ENCODE measurements at regions not wholly inside any gene's neighbourhood (a gene's known extent, or its start where the extent isn't known, plus 50 kb on each side); places are given as distances from the start of the nearest gene placed in this dataset.

GRCh38 chr7:10688544-10688943 lies 285.1 kb upstream of the PHF14 start:
- H3K4me3 Mint-ChIP-seq, result no peak overlapping the region
- no peaks in the 10 kb centered on the region for H3K4me1 Mint-ChIP-seq (ENCODE audit: low read depth)
- no peaks in the 10 kb centered on the region for H3K9me3 Mint-ChIP-seq
- H3K36me3 Mint-ChIP-seq (ENCODE audit: low read depth), result no peaks in the 10 kb centered on the region
- no peak for DNase-seq (ENCODE audit: low spot score)
- no peak overlapping the region for H3K27ac Mint-ChIP-seq
- peaks cover 2% of the 10 kb centered on the region for H3K27me3 Mint-ChIP-seq (ENCODE audit: low read depth)

DNA sequence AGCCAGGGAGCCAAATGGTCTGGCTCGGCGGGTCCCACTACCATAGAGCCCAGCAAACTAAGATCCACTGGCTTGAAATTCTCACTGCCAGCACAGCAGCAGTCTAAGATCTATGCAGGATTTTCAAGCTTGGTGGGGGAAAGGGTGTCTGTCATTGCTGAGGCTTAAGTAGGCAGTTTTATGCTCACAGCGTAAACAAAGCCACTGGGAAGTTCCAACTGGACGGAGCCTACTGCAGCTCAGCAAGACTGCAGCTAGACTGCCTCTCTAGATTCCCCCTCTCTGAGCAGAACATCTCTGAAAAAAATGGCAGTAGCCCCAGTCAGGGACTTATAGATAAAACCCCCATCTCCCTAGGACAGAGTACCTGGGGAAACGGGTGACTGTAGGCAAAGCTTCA lies 277.6 kb upstream of the PHF14 start:
- no peaks in the 10 kb centered on the region for H3K36me3 Mint-ChIP-seq (ENCODE audit: low read depth)
- H3K4me1 Mint-ChIP-seq (ENCODE audit: low read depth), result no peaks in the 10 kb centered on the region
- H3K4me3 Mint-ChIP-seq, result no peak overlapping the region
- peaks cover 2% of the 10 kb centered on the region for H3K9me3 Mint-ChIP-seq
- no peak for DNase-seq (ENCODE audit: low spot score)
- no peaks in the 10 kb centered on the region for H3K27me3 Mint-ChIP-seq (ENCODE audit: low read depth)
- H3K27ac Mint-ChIP-seq, result no peak overlapping the region

DNA sequence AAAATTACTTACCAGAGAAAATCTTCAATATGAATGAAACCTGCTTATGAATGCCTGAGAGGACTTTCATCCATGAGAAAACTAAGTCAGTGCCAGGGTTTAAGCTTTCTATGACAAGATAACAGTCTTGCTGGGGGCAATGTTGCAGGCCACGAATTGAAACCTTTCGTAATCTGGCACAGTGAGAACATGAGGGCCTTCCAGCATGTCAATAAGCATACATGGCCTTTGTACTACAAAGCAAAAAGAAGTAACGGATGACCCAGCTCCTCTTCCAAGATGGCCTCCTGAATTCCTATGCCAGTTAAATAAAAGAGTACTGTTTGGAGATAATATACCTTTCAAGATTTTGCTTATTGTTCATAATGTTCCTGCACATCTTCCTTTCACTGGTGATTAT lies 270.6 kb upstream of the PHF14 start:
- Mint-ChIP-seq H3K27me3 (ENCODE audit: low read depth) (no peaks in the 10 kb centered on the region), H3K27ac (no peak overlapping the region), H3K4me1 (ENCODE audit: low read depth) (no peaks in the 10 kb centered on the region), H3K9me3 (peaks cover 3% of the 10 kb centered on the region), H3K4me3 (no peak overlapping the region), H3K36me3 (ENCODE audit: low read depth) (no peaks in the 10 kb centered on the region)
- DNase-seq (ENCODE audit: low spot score), result no peak

GRCh38 chr7:10703981-10704380 lies 269.7 kb upstream of the PHF14 start:
- no peak for DNase-seq (ENCODE audit: low spot score)
- H3K9me3 Mint-ChIP-seq, result peaks cover 3% of the 10 kb centered on the region
- no peak overlapping the region for H3K4me3 Mint-ChIP-seq
- H3K4me1 Mint-ChIP-seq (ENCODE audit: low read depth), result no peaks in the 10 kb centered on the region
- H3K36me3 Mint-ChIP-seq (ENCODE audit: low read depth), result no peaks in the 10 kb centered on the region
- H3K27ac Mint-ChIP-seq, result no peak overlapping the region
- H3K27me3 Mint-ChIP-seq (ENCODE audit: low read depth), result no peaks in the 10 kb centered on the region

GRCh38 chr7:10704653-10705052 lies 269.0 kb upstream of the PHF14 start:
- Mint-ChIP-seq H3K36me3 (ENCODE audit: low read depth) (no peaks in the 10 kb centered on the region), H3K27ac (no peak overlapping the region), H3K27me3 (ENCODE audit: low read depth) (no peaks in the 10 kb centered on the region)

GRCh38 chr7:10706875-10707493 lies 266.7 kb upstream of the PHF14 start:
- Mint-ChIP-seq H3K27me3 (ENCODE audit: low read depth) (no peaks in the 10 kb centered on the region), H3K27ac (no peak overlapping the region), H3K9me3 (no peaks in the 10 kb centered on the region), H3K4me1 (ENCODE audit: low read depth) (no peaks in the 10 kb centered on the region), H3K4me3 (no peak overlapping the region), H3K36me3 (ENCODE audit: low read depth) (no peaks in the 10 kb centered on the region)
- DNase-seq (ENCODE audit: low spot score), result no peak

More at GRCh38 chr7:10704653-10705052, 269.0 kb upstream of the PHF14 start:
- Mint-ChIP-seq H3K9me3 (peaks cover 3% of the 10 kb centered on the region), H3K4me1 (ENCODE audit: low read depth) (no peaks in the 10 kb centered on the region), H3K4me3 (no peak overlapping the region)
- DNase-seq (ENCODE audit: low spot score), result no peak

DNA sequence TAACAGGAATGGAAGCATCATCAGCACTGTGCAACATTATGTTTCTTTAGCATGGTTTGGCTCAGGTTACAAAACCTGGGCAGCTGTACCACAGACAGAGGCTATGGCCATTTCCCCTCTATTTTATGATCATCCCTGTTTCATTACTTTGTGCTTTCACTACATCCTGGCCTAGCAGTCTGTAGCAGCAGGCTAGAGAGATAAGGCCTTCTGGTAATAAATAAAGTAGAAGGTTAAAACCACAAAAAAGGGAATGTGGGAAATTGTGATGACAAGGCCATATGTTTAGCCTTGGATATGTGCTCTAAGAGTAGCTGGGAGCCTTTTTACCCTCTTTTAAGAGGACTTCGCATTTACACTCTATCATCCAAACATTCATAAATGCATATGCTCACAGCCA lies 266.2 kb upstream of the PHF14 start:
- no peaks in the 10 kb centered on the region for H3K36me3 Mint-ChIP-seq (ENCODE audit: low read depth)
- no peaks in the 10 kb centered on the region for H3K4me1 Mint-ChIP-seq (ENCODE audit: low read depth)
- DNase-seq (ENCODE audit: low spot score), result no peak
- no peaks in the 10 kb centered on the region for H3K9me3 Mint-ChIP-seq
- no peak overlapping the region for H3K4me3 Mint-ChIP-seq
- no peaks in the 10 kb centered on the region for H3K27me3 Mint-ChIP-seq (ENCODE audit: low read depth)
- H3K27ac Mint-ChIP-seq, result no peak overlapping the region

GRCh38 chr7:10708447-10708846 lies 265.2 kb upstream of the PHF14 start:
- no peak for DNase-seq (ENCODE audit: low spot score)
- no peaks in the 10 kb centered on the region for H3K27me3 Mint-ChIP-seq (ENCODE audit: low read depth)
- H3K4me3 Mint-ChIP-seq, result no peak overlapping the region
- no peak overlapping the region for H3K27ac Mint-ChIP-seq
- H3K36me3 Mint-ChIP-seq (ENCODE audit: low read depth), result no peaks in the 10 kb centered on the region
- H3K9me3 Mint-ChIP-seq, result no peaks in the 10 kb centered on the region
- H3K4me1 Mint-ChIP-seq (ENCODE audit: low read depth), result no peaks in the 10 kb centered on the region

DNA sequence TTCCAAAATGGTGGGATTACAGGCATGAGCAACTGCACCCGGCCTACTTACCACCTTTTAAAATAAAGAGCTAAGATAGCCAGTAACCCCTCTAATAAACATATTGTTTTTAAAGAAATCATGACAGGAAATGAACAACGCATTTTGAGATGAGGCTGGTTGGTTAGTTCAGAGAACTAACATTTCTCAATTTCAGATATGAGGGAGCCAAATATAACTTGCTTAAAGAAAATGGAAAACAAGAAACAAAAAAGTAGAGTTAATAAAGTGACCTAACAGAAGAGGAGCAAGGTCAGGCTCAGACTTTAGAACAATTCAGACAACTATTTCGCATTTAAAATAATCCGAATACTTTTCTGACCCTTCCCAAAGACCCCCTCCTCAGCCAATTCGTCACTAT lies 254.9 kb upstream of the PHF14 start:
- Mint-ChIP-seq H3K9me3 (no peaks in the 10 kb centered on the region), H3K27me3 (ENCODE audit: low read depth) (no peaks in the 10 kb centered on the region), H3K4me1 (ENCODE audit: low read depth) (no peaks in the 10 kb centered on the region), H3K36me3 (ENCODE audit: low read depth) (no peaks in the 10 kb centered on the region), H3K27ac (no peak overlapping the region), H3K4me3 (no peak overlapping the region)
- no peak for DNase-seq (ENCODE audit: low spot score)

- Mint-ChIP-seq H3K4me1 (ENCODE audit: low read depth) (no peaks in the 10 kb centered on the region), H3K27me3 (ENCODE audit: low read depth) (no peaks in the 10 kb centered on the region), H3K36me3 (ENCODE audit: low read depth) (no peaks in the 10 kb centered on the region), H3K9me3 (no peaks in the 10 kb centered on the region), H3K4me3 (no peak overlapping the region), H3K27ac (no peak overlapping the region)
- DNase-seq (ENCODE audit: low spot score), result no peak
These were observed 253.6 kb upstream of the PHF14 start for GRCh38 chr7:10720042-10720441.

- H3K9me3 Mint-ChIP-seq, result no peaks in the 10 kb centered on the region
- H3K27me3 Mint-ChIP-seq (ENCODE audit: low read depth), result no peaks in the 10 kb centered on the region
These were observed 252.4 kb upstream of the PHF14 start for GRCh38 chr7:10721289-10721688.

GRCh38 chr7:10723832-10724231 lies 249.8 kb upstream of the PHF14 start:
- Mint-ChIP-seq H3K4me1 (ENCODE audit: low read depth) (no peaks in the 10 kb centered on the region), H3K27me3 (ENCODE audit: low read depth) (no peaks in the 10 kb centered on the region), H3K4me3 (no peak overlapping the region), H3K36me3 (ENCODE audit: low read depth) (no peaks in the 10 kb centered on the region), H3K27ac (no peak overlapping the region), H3K9me3 (no peaks in the 10 kb centered on the region)
- no peak for DNase-seq (ENCODE audit: low spot score)

More at GRCh38 chr7:10721289-10721688, 252.4 kb upstream of the PHF14 start:
- no peaks in the 10 kb centered on the region for H3K4me1 Mint-ChIP-seq (ENCODE audit: low read depth)
- no peak overlapping the region for H3K27ac Mint-ChIP-seq
- H3K36me3 Mint-ChIP-seq (ENCODE audit: low read depth), result no peaks in the 10 kb centered on the region
- DNase-seq (ENCODE audit: low spot score), result no peak
- no peak overlapping the region for H3K4me3 Mint-ChIP-seq

DNA sequence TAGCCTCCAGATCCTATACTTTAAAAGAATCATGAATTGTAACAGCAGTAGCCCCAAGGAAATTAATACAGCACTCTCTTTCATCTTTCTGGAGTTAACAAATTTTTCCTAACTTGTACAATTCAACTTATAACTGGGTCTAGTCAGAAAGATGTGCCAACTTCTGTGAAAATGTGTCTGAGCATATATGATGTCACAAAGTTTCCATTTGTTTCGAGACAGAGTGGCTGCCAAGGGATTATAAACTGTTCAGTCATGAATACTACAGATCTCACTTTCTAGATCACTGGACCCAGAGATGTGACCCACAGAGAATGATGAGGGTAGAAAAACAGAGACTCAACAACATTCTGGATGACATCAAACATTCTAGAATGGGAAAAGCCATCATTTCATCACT lies 249.2 kb upstream of the PHF14 start:
- Mint-ChIP-seq H3K4me3 (no peak overlapping the region), H3K9me3 (no peaks in the 10 kb centered on the region), H3K27me3 (ENCODE audit: low read depth) (no peaks in the 10 kb centered on the region), H3K36me3 (ENCODE audit: low read depth) (no peaks in the 10 kb centered on the region), H3K27ac (no peak overlapping the region), H3K4me1 (ENCODE audit: low read depth) (no peaks in the 10 kb centered on the region)
- no peak for DNase-seq (ENCODE audit: low spot score)

- DNase-seq (ENCODE audit: low spot score), result no peak
- Mint-ChIP-seq H3K27ac (no peak overlapping the region), H3K36me3 (ENCODE audit: low read depth) (no peaks in the 10 kb centered on the region), H3K27me3 (ENCODE audit: low read depth) (no peaks in the 10 kb centered on the region), H3K9me3 (no peaks in the 10 kb centered on the region), H3K4me3 (no peak overlapping the region), H3K4me1 (ENCODE audit: low read depth) (no peaks in the 10 kb centered on the region)
These were observed 246.0 kb upstream of the PHF14 start for GRCh38 chr7:10727636-10728035.

GRCh38 chr7:10731253-10731773 lies 242.4 kb upstream of the PHF14 start:
- H3K27me3 Mint-ChIP-seq (ENCODE audit: low read depth), result no peaks in the 10 kb centered on the region
- no peak overlapping the region for H3K4me3 Mint-ChIP-seq
- H3K27ac Mint-ChIP-seq, result no peak overlapping the region
- H3K9me3 Mint-ChIP-seq, result no peaks in the 10 kb centered on the region
- no peak for DNase-seq (ENCODE audit: low spot score)
- H3K36me3 Mint-ChIP-seq (ENCODE audit: low read depth), result no peaks in the 10 kb centered on the region
- H3K4me1 Mint-ChIP-seq (ENCODE audit: low read depth), result no peaks in the 10 kb centered on the region

All from T-helper 2 cell treated with Interferon-gamma antibody and Interleukin-4, amounts not matched to agents 5 μg/mL and 100 μg/mL, for 36 hours (primary cell).